ENCODE measurements at regions not wholly inside any gene's neighbourhood (a gene's known extent, or its start where the extent isn't known, plus 50 kb on each side); places are given as distances from the start of the nearest gene placed in this dataset.
A peak's percentile ranks its signal among the peaks of the same experiment; 100 is the strongest.
"Not testable (repeated sequence)": the region's sequence is repeated elsewhere in the genome, so short reads cannot be mapped to it uniquely, and the experiment has no call there.

- no peak for DNase-seq
These were observed 395.7 kb upstream of the ZNF462 start for GRCh38 chr9:106467113-106467864.

- DNase-seq, result no peak
These were observed 395.2 kb upstream of the ZNF462 start for GRCh38 chr9:106467865-106468164.

DNA sequence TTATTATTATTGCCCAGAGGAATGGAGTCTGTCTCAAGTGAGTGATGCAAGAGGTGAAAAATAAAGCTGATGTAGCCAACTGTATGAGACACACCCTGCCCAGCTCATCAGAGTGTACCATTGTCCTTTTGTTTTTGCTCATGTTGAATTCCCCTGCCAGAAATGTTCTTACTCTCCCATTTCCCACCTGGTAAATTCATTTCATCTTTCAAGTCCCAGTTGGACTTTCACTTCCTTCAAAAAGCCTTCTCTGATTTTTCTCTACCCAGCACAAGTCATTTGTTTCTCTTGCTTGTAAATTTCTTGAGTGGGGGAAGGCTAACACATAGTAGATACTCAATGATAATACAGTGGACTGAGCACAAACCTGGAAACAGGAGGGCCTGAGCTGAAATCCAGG, 394.5 kb upstream of the ZNF462 start:
- DNase-seq, result no peak

DNA sequence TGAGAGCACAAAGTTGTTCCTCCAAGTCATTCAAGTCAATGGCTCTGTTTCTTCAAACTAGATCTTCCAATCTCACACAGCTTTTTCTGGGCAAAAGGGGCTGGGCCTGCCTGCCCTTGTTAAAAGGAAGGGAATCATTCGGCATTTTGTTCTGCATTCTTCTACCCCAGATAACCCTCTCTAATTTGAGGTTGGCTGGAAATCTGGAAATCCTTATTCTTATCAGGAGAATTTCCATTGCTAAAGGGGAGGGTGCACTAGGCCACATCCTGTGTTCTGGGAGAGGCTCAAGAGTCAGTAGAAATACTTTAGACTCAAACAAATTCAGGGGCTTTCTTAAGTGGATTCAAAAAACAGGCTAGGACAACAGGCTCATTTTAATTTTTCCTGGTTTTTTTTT, 384.7 kb upstream of the ZNF462 start:
- DNase-seq, result no peak

GRCh38 chr9:106478727-106479126, 384.2 kb upstream of the ZNF462 start:
- DNase-seq, result no peak

DNA sequence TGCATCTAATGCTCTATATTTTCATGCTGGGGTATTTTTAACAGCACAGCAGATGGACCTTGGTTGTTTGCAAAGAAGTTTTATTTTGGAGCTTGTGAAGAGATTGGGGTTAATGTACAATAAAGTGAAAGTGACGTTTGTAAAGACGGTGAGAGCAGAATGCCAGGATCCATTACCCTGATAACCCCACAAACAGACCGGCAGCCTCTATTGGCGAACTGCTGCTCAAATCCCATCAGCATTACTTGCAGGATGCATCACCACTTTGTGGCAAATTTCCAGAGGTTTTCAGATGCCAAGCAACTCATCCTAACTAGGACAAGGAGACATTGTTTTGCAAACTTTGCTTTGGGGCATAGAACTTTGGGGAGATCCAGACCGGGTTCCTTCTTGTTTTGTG, 383.3 kb upstream of the ZNF462 start:
- no peak for DNase-seq

DNA sequence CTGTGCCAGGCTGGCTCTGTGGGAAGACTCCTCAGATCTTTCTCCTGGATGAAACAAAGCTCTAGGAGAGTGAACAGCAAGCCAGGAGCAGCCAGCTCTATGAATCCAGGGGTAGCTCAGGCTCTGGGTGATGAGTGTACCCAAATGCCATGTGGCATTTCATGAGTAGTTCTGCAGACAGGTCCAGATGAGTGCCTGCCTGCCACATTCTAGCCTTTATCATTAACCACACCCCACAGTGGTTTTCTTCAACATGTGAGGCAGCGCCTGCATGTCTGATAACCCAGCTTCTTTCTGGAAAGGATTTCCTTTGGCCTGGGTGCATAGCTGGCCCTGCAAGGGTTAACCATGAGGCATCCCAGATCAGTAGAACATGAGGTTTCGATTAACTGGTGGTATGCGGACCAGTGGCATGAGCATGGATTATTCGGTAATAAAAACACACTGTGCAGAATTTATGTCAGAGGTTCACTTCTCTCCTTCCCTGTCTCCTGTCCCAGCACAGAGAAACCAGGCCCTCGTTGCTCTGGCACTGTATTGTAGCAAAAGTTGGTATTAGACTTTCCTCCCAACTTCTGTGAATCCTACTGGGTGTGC, 381.9 kb upstream of the ZNF462 start:
- no peak for DNase-seq

DNA sequence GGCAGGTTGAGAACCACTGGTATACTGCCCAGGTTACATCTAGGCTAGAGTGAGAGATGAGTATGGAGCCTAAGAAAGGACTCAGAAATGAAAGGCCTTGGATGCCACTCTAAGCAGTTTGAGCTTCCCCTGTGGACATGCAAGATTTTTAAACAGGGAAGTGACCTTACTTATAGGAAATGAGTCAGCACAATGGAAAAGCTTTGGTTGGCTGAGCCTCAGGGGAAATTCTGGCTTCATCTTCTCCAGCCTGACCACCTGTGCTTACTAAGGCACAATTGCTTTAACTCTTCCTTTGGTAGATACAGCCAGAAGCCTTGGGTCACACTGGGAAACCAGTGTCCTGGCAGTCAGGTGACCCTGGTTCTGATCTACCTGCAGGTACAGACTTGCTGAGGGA, 380.2 kb upstream of the ZNF462 start:
- peak; percentile 2 for DNase-seq

GRCh38 chr9:106486685-106487084, 376.3 kb upstream of the ZNF462 start:
- DNase-seq, result no peak

GRCh38 chr9:106487266-106487665, 375.7 kb upstream of the ZNF462 start:
- peak; percentile 2 for DNase-seq

DNA sequence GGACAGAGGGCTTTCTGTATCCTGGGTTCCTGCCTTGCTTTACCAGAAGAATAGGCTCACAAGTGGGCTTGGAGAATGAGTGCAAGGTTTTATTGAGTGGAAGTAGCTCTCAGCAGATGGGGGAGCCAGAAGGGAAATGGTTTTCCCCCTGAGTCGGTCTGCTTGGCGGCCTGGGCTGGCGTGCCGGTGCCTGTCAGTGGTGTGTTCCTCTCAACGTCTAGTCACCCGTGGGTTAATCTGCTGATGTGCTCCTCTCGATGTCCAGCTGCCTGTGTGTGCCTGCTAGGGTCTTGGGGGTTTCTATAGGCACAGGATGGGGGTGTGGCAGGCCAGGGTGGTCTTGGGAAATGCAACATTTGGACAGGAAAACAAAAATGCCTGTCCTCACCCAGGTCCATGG, 370.8 kb upstream of the ZNF462 start:
- not testable (repeated sequence) for DNase-seq

DNA sequence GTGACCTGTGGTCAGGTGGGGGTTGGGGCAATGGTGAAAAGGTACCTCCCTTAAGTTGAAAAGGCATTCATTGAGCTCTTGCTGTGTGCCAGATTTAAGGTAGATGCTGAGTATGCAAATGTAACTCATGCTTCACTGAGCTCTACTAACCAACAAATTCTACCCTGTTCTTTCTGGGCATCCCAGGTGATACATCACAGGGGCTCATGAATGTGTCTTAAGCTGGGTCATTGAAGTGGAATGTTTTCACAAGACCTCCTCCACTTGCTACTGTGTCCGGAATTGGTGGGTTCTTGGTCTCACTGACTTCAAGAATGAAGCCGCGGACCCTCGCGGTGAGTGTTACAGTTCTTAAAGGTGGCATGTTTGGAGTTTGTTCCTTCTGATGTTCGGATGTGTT, 362.8 kb upstream of the ZNF462 start:
- no peak for DNase-seq

DNA sequence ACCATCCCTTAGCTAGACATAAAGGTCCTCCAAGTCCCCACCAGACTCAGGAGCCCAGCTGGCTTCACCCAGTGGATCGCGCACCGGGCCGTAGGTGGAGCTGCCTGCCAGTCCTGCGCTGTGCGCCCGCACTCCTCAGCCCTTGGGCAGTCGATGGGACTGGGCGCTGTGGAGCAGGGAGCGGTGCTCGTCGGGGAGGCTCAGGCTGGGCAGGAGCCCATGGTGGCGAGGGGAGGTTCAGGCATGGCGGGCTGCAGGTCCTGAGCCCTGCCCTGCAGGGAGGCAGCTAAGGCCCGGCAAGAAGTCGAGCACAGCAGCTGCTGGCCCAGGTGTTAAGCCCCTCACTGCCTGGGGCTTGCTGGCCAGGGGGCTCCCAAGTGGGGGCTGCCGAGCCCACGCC, 361.8 kb upstream of the ZNF462 start:
- not testable (repeated sequence) for DNase-seq

DNA sequence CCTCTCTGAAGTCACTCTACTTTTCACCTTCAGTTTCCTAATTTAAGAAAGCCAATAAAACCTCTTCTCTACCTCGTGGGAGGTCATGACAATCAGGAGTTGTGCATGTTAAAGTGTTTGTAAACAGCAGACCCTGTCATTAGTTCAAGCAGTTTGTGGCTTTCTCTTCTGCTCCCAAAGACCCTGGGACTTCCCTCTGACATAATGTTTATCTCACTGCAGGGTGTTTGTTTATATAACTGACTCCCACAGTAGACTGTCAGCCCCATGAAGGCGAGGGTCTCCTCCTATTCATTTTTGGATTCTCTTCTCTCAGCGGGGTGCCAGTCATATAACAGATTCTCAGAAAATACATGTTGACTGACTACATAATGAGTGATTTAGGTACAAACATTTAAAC, 360.0 kb upstream of the ZNF462 start:
- no peak for DNase-seq

DNA sequence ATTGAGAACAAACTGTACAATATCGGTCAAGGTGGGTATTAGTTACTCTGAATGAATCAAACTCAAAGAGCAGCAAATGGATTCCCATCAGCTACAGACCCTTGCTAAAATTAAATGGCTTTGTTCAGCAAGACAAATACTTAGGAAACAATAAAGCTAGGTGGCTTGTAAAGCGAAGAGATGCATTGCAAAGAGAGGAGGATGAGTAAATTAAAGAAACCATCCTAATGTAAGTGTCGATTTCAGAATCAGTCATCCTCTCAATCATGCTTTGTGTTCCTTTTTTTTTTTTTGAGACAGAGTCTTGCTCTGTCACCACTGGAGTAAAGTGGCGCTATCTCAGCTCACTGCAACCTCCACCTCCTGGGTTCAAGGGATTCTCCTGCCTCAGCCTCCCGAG, 359.2 kb upstream of the ZNF462 start:
- no peak for DNase-seq

- DNase-seq, result no peak
These were observed 336.2 kb upstream of the ZNF462 start for GRCh38 chr9:106526716-106527204.

DNA sequence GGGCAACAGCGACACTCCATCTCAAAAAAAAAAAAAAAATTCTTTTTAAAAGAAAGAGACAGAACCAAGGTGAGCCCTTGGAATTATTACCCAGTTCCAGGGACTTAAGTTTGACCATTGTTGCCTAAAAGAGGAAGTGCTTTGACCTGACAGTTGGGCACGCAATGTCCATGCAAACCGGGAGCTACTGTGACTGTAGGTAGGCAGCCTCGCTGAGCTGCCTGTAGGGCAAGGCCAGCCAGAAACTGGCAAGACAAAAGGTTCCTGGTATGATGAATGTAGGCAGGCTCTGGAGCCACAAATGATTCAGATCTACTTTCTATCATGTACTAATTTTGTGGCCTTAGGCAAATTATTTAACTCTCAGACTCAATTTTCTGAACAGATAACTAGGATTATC, 334.8 kb upstream of the ZNF462 start:
- no peak for DNase-seq

- no peak for DNase-seq
These were observed 333.4 kb upstream of the ZNF462 start for GRCh38 chr9:106529616-106530015.

GRCh38 chr9:106531491-106531890, 331.5 kb upstream of the ZNF462 start:
- no peak for DNase-seq

DNA sequence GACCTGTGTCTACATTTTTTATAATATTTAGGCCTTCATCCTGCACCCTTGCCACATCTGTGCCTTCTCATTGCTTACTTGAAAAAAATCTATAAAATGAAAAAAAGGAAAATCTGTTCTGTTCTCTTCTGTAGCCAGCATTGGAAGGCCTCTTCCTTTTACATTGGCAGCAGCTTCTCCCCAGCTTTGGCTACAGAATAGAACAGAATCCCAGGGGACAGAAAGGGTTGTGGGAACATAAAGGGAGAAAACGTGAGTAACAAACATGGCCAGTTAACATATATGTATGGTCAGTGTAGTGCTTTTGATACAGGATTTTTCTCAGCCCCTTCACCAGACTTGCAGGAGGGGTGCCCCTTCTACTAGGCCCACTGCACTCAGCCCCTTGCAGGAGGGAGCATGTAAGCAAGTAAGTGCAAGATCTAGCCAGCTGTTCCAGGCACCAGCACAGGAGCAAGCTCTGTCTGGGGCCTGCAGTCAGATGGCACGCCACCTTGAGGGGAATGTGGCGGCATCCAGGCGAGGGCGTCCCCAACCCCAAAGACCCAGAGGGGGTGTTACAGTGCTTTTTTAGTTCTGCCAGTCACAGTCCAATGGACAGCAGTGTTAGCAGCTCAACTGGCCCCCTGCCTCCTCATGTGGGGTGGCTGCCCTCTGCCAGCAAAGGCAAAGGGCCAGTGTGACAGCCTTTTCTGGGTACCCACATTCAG, 330.5 kb upstream of the ZNF462 start:
- DNase-seq, result no peak

- no peak for DNase-seq
These were observed 328.2 kb upstream of the ZNF462 start for GRCh38 chr9:106534800-106535199.

DNA sequence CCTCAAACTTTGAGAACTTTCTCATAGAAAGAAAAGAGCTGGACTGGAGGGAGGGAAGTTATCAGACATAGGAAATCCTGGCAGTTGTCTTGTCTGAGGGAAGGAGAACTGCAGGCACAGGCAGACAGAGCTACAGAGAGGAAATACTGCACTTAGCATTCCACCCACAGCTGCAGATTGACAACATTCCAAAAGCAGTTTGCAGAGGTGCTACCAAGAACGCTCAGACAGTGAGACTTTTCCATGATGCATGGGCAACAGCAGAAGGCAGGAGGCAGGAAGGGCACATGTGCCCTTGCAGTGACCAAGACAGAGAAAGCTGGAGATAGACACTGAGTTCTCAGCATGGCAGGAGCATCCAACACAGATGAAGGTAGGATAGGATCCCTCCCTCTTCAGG, 327.5 kb upstream of the ZNF462 start:
- DNase-seq, result no peak

DNA sequence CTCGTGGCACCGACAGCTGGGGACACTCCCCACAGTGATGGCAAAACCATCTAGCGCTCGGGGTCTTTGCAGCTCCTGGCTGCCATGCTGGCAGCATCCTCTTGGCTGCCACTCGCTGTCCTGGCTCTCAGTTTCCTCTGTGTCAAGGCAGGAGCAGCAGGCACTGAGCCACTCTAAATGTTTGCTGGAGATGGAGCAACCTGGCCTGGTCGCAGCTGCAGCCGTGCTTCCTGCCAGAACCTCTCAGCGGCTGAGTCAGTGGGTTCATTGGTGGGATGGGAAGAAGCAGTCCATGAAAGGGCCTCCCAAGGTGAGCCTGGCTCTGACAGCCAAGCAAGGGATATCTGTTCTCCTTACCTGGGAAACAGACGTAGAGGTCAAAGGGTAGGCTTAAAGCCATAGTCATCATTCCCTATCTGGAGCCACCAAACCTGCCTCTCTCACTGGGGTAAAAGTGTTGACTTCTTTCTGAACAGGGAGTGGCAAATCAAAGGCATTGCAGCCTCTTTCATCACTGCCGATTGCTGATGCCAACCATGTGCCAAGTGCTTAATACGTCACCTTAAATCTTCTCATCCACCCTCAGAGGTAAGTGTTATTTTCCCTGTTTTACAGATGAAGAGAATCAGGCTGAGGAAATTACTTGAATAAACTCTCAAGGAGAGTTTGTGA, 304.8 kb upstream of the ZNF462 start:
- no peak for DNase-seq

DNA sequence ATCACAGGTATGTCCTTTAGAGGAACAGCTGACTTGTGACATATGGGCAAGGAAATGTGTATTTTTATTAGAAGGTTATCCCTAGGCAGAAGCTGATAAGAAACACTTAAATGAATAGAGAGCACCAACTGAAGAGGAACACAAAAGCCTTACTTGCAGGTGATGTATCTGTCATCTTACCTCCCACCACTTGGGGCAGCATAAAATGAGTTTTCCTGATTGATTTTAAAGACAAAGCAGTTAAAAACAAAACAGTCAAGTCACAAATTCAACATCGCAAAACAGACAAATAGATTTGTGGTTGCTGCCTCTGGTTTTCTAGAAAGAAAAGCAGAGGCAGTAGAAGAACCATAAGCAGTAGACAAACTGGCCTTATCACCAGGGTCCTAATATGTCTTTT, 302.4 kb upstream of the ZNF462 start:
- no peak for DNase-seq

All from NCI-H510A treated with DMSO at 0.1 percent for 48 hours (cell line).